Heart right ventricle (tissue), 16 donors: ENCODE measurements at regions not wholly inside any gene's neighbourhood (a gene's known extent, or its start where the extent isn't known, plus 50 kb on each side); places are given as distances from the start of the nearest gene placed in this dataset.

Experiments
- ATAC-seq, 8 donors: fragments of 200-7000 bp; cut with Tn5 transposase; one replicate each; pipeline ENCODE4 v1.9.1; 2020; ENCODE audit warnings: mild to moderate bottlenecking in 8 of 8, moderate library complexity in 8 of 8, moderate number of reproducible peaks in 1 of 8
- DNase-seq, 2 donors: peaks; one replicate each; pipeline ENCODE4 v3.0.0-alpha.2; 2020
- H3K27ac ChIP-seq, 10 donors: fragments of 200-600 bp; sonication (generic) in 2 of 10; one replicate each; pipeline versions ENCODE4 v1.5.0 to v1.8.0; 2020 to 2022; ENCODE audit warnings: mild to moderate bottlenecking in 3 of 10
- H3K27me3 ChIP-seq, 7 donors: fragments of 200-600 bp; one replicate each; pipeline ENCODE4 v1.8.0; 2021 to 2022; ENCODE audit warnings: mild to moderate bottlenecking in 2 of 7
- H3K36me3 ChIP-seq, 9 donors: fragments of 200-600 bp; sonication (generic) in 1 of 9; one replicate each; pipeline versions ENCODE4 v1.5.0 to v1.8.0; 2020 to 2022; ENCODE audit warnings: mild to moderate bottlenecking in 2 of 9
- H3K4me1 ChIP-seq, 9 donors: fragments of 200-600 bp; sonication (generic) in 1 of 9; one replicate each; pipeline versions ENCODE4 v1.5.0 to v1.8.0; 2020 to 2022; ENCODE audit warnings: mild to moderate bottlenecking in 4 of 9
- H3K4me3 ChIP-seq, 10 donors: fragments of 200-600 bp; sonication (generic) in 2 of 10; one replicate each; pipeline versions ENCODE4 v1.5.0 to v1.8.0; 2020 to 2022; ENCODE audit warnings: mild to moderate bottlenecking in 7 of 10, moderate library complexity in 2 of 10
- H3K9me3 ChIP-seq, 11 donors: fragments of 200-600 bp in 10 of 11; sonication (generic) in 2 of 11; one replicate each; pipeline versions ENCODE4 v1.5.0 to v1.8.0; 2013 to 2022; ENCODE audit warnings: mild to moderate bottlenecking in 2 of 11, control low read depth in 1 of 11, moderate library complexity in 1 of 11
- WGBS, 2 donors: extraction: QIAGEN DNeasy Blood & Tissue Kit; methylation state at CpG; one replicate each; pipeline ENCODE4 v1.1.7; 2013; ENCODE audit warnings: inconsistent platforms in 1 of 2; 5-methylcytosine and 5-hydroxymethylcytosine counted together
- intact Hi-C, 10 donors: fragments of 100-400 bp; cut with DNase I; formaldehyde crosslinking; loops; one replicate each; pipeline versions ENCODE4 v1.11.1 to v1.14.2; 2022
- TF ChIP-seq, protein P1 (sequence below), 9 donors: fragments of 200-600 bp; sonication (generic) in 2 of 9; IDR thresholded peaks; one replicate each; pipeline versions ENCODE4 v1.5.0 to v1.8.0; 2021 to 2022; ENCODE audit warnings: antibody characterized with exemption in 9 of 9, mild to moderate bottlenecking in 5 of 9, moderate library complexity in 1 of 9
- donor health status: Arrhythmogenic right ventricular cardiomyopathy.
- donor health status: ischemic (EF 13 %, LVEDD 7.1; RV severe dilation, severe dysfunction).
- donor health status: healthy with polysubstance abuse.
- donor health status: DM: no; HTN: yes; CAD: no.
- donor health status: DM: no; HTN: no; CAD: no.
- donor health status: ischemic (EF 25% LVEDD 6.9; RV normal size, moderate dysfunction).
- donor health status: ischemic (EF 25% LVEDD 5.7; RV mildly dilated, moderate dysfunction).
- donor health status: healthy.
- donor health status: DM: yes; HTN: yes; CAD: no.
- donor health status: Ischemic cardiomyopathy.
- donor health status: ischemic (EF 35%, LVEDD 5.7; RV mildly dilated, moderate dysfunction).
- donor health status: nonischemic (EF 11% LVEDD 7.7; RV severe dilation, severe dysfunction).
- donor health status: DM: yes; HTN: yes; CAD: no.
- donor health status: PGD.
- donor health status: ischemic (EF 29% LVEDD 5.4; RV normal size, mild dysfunction).
- donor health status: nonischemic (EF 23%, LVEDD 6.1; RV moderate dilation, normal function).

DNA sequence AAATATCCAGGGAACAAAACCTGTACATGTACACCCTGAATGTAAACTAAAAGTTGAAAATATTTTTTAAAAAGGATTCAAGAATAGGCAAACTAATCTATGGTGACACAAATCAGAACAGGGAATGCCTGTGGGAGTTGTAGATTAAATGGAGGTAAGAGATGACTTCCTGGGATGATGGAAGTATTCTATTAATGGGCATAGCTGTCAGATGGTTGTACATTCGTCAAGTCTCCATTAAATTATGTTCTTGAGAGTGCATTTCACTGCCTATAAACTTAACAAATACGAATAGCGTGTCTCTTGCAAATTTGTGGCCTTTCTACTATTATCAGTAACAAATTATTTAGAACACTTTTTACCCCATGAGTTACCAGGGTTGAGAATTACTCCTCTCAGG lies 207.0 kb downstream of the HNMT start:
- 55 to 63% methylated on average over 3 of the region's 3 CpGs for WGBS, 2 donors
- intact Hi-C loops, result no loop called here
- H3K4me1 ChIP-seq, result no peaks in the 10 kb centered on the region
- DNase-seq (no peak), ATAC-seq (no peak)
- H3K4me3 ChIP-seq, result no peak overlapping the region
- TF ChIP-seq, protein P1, sequence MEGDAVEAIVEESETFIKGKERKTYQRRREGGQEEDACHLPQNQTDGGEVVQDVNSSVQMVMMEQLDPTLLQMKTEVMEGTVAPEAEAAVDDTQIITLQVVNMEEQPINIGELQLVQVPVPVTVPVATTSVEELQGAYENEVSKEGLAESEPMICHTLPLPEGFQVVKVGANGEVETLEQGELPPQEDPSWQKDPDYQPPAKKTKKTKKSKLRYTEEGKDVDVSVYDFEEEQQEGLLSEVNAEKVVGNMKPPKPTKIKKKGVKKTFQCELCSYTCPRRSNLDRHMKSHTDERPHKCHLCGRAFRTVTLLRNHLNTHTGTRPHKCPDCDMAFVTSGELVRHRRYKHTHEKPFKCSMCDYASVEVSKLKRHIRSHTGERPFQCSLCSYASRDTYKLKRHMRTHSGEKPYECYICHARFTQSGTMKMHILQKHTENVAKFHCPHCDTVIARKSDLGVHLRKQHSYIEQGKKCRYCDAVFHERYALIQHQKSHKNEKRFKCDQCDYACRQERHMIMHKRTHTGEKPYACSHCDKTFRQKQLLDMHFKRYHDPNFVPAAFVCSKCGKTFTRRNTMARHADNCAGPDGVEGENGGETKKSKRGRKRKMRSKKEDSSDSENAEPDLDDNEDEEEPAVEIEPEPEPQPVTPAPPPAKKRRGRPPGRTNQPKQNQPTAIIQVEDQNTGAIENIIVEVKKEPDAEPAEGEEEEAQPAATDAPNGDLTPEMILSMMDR (IDR thresholded peaks at IDR 0.05), result no peak
- H3K9me3 ChIP-seq, result peaks cover 0 to 40% (median 4%) of the 10 kb centered on the region in 11 donors
- no peaks in the 10 kb centered on the region for H3K36me3 ChIP-seq
- no peaks in the 10 kb centered on the region for H3K27me3 ChIP-seq
- no peak overlapping the region for H3K27ac ChIP-seq

DNA sequence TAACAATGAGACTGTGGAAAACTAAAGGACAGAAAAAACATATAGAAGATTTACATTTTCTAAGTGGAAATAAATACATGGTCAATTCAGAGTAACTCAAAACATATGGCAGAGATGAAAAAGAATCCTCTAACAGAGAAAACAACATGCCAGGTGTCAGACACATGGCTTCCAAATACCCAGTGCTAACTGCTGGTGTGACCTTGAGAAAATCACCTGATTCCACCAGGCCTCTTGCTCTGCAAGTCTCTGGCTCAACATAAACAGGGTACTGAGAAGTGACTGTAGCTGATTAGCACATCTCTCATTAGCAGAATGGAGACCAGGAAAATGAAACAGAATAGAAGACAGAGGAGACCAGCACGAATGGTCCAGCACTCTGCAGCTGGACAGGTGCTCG lies 210.8 kb downstream of the HNMT start:
- Histone ChIP-seq H3K27ac (no peak overlapping the region), H3K36me3 (no peaks in the 10 kb centered on the region), H3K27me3 (no peaks in the 10 kb centered on the region), H3K4me1 (no peaks in the 10 kb centered on the region), H3K9me3 (peaks cover 0 to 5% (median 0%) of the 10 kb centered on the region in 11 donors), H3K4me3 (no peak overlapping the region)
- ATAC-seq, result no peak
- no peak for DNase-seq
- intact Hi-C loops, result no loop called here
- 92 to 95% methylated on average over 2 of the region's 2 CpGs for WGBS, 2 donors
- TF ChIP-seq, protein P1 (IDR thresholded peaks at IDR 0.05), result no peak

DNA sequence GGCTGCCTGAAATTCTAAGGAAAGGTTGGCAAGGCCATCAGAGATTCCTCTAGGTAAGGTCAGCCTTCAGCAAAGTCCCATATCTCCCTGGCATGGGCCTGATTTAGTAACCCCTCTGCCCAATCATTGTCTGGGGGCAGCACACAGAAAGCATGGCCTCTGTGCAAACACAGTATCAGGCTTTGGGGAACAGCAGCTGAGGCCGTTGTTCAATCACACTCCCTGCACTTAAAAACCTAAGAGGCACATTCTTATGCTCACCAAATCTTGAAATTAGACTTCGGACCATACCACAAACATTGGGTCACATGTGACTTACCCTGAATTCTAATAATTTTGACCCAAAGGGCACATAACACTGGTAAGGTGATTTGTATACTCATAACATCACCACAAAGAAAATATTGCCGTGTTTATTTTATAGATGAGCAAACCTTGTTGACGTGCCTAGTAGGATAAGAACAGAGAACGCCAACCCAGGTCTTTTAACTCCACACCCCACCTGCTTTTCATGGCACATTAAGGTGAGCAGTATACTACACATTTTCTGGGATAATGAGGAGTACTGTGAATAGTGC lies 212.7 kb downstream of the HNMT start:
- DNase-seq (no peak), ATAC-seq (no peak)
- H3K4me3 ChIP-seq, result no peak overlapping the region
- H3K4me1 ChIP-seq, result no peaks in the 10 kb centered on the region
- H3K27ac ChIP-seq, result no peak overlapping the region
- no peaks in the 10 kb centered on the region for H3K9me3 ChIP-seq
- H3K27me3 ChIP-seq, result no peaks in the 10 kb centered on the region
- intact Hi-C loops, result no loop called here
- no peaks in the 10 kb centered on the region for H3K36me3 ChIP-seq
- TF ChIP-seq, protein P1 (IDR thresholded peaks at IDR 0.05), result no peak
- 84 to 88% methylated on average over 5 of the region's 5 CpGs for WGBS, 2 donors

DNA sequence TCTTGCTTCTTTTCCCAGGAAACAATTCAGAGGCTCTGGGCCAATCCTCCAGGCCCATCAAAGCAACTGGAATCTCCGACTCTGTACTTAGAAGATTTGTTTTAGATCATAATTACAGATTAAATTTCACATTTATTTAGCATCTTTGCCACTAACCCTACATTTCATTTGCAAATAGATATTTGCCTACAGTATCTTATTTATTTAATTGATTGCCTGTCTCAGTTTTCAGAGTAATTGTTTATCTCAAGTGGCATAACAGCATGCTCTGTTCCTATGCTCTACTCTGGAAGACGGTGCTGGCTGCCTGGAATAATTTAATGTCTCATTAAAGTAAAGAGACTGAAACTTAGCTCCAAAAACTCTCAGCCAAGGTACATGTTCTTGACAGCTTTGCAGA lies 213.4 kb downstream of the HNMT start:
- peaks cover 0 to 2% (median 0%) of the 10 kb centered on the region in 9 donors for H3K4me1 ChIP-seq
- no peaks in the 10 kb centered on the region for H3K27me3 ChIP-seq
- H3K4me3 ChIP-seq, result no peak overlapping the region
- H3K9me3 ChIP-seq, result no peaks in the 10 kb centered on the region
- TF ChIP-seq, protein P1 (IDR thresholded peaks at IDR 0.05), result no peak
- H3K27ac ChIP-seq, result no peak overlapping the region
- 68% methylated on average over 2 of the region's 2 CpGs for WGBS, 2 donors
- no peaks in the 10 kb centered on the region for H3K36me3 ChIP-seq
- DNase-seq, result no peak
- ATAC-seq, result no peak
- intact Hi-C loops, result no loop called here
